Thoracic aorta (tissue), 2 donors: ENCODE measurements at regions not wholly inside any gene's neighbourhood (a gene's known extent, or its start where the extent isn't known, plus 50 kb on each side); places are given as distances from the start of the nearest gene placed in this dataset.

Experiments used
- ATAC-seq: fragments of 150-250 bp; one replicate; pipeline ENCODE4 v1.8.0; 2017; ENCODE audit warnings: low read depth; ENCODE audit not compliant: insufficient number of reproducible peaks, low FRiP score
- DNase-seq: peaks from one replicate; pipeline ENCODE4 v3.0.0-alpha.2; 2020; ENCODE audit warnings: low spot score
- H3K27ac ChIP-seq, 2 donors: fragments of 200-600 bp; sonication (generic); 1 replicate in 1 of 2; 2 replicates in 1 of 2; pipeline ENCODE4 v1.5.1; 2016; ENCODE audit warnings: mild to moderate bottlenecking in 2 of 2, moderate library complexity in 2 of 2
- H3K27me3 ChIP-seq: fragments of 200-600 bp; sonication (generic); replicated peaks from 2 replicates; pipeline ENCODE4 v1.6.0; 2016; ENCODE audit warnings: mild to moderate bottlenecking; ENCODE audit not compliant: insufficient read depth
- H3K36me3 ChIP-seq: fragments of 200-600 bp; sonication (generic); one replicate; pipeline ENCODE4 v1.5.1; 2016
- H3K4me1 ChIP-seq, 2 donors: fragments of 200-600 bp; sonication (generic); 1 replicate in 1 of 2; 2 replicates in 1 of 2; pipeline versions ENCODE4 v1.5.1 to v1.6.0; 2016; ENCODE audit warnings: low read depth in 2 of 2, mild to moderate bottlenecking in 1 of 2; ENCODE audit not compliant: control insufficient read depth in 1 of 2
- H3K4me3 ChIP-seq: fragments of 200-600 bp; sonication (generic); 2 replicates; pipeline ENCODE4 v1.5.1; 2016; ENCODE audit warnings: mild to moderate bottlenecking
- H3K9me3 ChIP-seq: fragments of 200-600 bp; sonication (generic); 2 replicates; pipeline ENCODE4 v1.5.1; 2016
- TF ChIP-seq, protein P1 (sequence below): fragments of 200-600 bp; sonication (generic); IDR thresholded peaks from one replicate; pipeline ENCODE4 v1.5.1; 2019; ENCODE audit warnings: antibody characterized with exemption

- DNase-seq (no peak), ATAC-seq (no peak)
- Histone ChIP-seq H3K9me3 (no peaks in the 10 kb centered on the region), H3K4me3 (no peak overlapping the region), H3K4me1 (peaks cover 4 to 7% of the 10 kb centered on the region in 2 donors), H3K36me3 (no peaks in the 10 kb centered on the region), H3K27me3 (no peaks in the 10 kb centered on the region), H3K27ac (no peak overlapping the region)
- TF ChIP-seq, protein P1, sequence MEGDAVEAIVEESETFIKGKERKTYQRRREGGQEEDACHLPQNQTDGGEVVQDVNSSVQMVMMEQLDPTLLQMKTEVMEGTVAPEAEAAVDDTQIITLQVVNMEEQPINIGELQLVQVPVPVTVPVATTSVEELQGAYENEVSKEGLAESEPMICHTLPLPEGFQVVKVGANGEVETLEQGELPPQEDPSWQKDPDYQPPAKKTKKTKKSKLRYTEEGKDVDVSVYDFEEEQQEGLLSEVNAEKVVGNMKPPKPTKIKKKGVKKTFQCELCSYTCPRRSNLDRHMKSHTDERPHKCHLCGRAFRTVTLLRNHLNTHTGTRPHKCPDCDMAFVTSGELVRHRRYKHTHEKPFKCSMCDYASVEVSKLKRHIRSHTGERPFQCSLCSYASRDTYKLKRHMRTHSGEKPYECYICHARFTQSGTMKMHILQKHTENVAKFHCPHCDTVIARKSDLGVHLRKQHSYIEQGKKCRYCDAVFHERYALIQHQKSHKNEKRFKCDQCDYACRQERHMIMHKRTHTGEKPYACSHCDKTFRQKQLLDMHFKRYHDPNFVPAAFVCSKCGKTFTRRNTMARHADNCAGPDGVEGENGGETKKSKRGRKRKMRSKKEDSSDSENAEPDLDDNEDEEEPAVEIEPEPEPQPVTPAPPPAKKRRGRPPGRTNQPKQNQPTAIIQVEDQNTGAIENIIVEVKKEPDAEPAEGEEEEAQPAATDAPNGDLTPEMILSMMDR: no peak
Observed at GRCh38 chr10:33955676-33956075, 621.2 kb upstream of the NRP1 start.

GRCh38 chr10:33952692-33953360 is 618.4 kb upstream of the NRP1 start:
- H3K27me3 ChIP-seq: no peaks in the 10 kb centered on the region
- no peak overlapping the region for H3K27ac ChIP-seq
- DNase-seq (no peak), ATAC-seq (no peak)
- no peak overlapping the region for H3K4me3 ChIP-seq
- no peaks in the 10 kb centered on the region for H3K9me3 ChIP-seq
- no peaks in the 10 kb centered on the region for H3K36me3 ChIP-seq
- TF ChIP-seq, protein P1: no peak
- peaks cover 4 to 7% of the 10 kb centered on the region in 2 donors for H3K4me1 ChIP-seq

DNA sequence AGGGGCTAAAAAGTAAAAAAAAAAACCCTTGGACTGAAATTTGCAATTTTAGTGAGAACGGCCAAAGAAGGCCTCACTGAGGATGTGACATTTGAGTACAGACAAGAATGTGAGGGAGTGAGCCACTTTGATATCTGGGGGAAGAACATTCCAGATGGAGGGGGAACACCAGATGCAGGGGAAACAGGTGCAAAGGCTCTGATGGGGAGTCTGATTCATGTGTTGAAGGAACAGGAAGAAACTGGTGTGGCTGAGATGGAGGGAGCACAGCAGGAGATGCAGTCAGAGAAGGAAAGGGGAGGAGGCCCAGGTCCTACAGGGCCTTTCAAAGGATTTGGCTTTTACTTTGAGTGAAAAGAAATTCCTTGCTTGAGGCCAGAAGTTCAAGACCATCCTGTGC is 615.7 kb upstream of the NRP1 start:
- H3K27ac ChIP-seq: no peak overlapping the region

DNA sequence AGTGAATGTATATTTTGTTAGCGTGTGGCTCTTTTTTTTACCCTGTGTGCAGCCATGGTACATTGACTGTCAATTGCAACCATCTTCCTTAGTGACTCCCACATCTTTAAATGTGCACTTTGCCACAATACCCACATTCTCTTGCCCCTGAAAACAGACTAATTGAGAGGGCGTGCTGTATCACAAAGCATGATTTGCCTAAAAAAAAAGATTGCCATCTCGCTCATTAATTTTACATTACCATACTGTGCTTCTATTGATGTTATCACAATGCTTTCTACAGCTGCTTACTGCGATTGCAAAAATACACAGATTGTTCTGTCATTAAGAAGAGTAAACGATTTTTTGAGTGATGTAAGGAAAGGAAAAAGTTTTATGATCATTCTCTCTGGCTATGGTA is 613.1 kb upstream of the NRP1 start:
- Histone ChIP-seq H3K4me1 (no peaks in the 10 kb centered on the region), H3K9me3 (no peaks in the 10 kb centered on the region), H3K36me3 (no peaks in the 10 kb centered on the region), H3K4me3 (no peak overlapping the region), H3K27ac (no peak overlapping the region), H3K27me3 (no peaks in the 10 kb centered on the region)
- no peak for ATAC-seq
- DNase-seq: no peak
- TF ChIP-seq, protein P1: no peak

More for the DNA sequence above, 615.7 kb upstream of the NRP1 start:
- H3K4me3 ChIP-seq: no peak overlapping the region
- H3K4me1 ChIP-seq: no peaks in the 10 kb centered on the region
- ATAC-seq: no peak
- TF ChIP-seq, protein P1: no peak
- DNase-seq: no peak
- no peaks in the 10 kb centered on the region for H3K9me3 ChIP-seq
- H3K36me3 ChIP-seq: no peaks in the 10 kb centered on the region
- no peaks in the 10 kb centered on the region for H3K27me3 ChIP-seq

- TF ChIP-seq, protein P1: no peak
- Histone ChIP-seq H3K36me3 (no peaks in the 10 kb centered on the region), H3K27ac (no peak overlapping the region), H3K4me1 (no peaks in the 10 kb centered on the region), H3K27me3 (no peaks in the 10 kb centered on the region), H3K9me3 (no peaks in the 10 kb centered on the region), H3K4me3 (no peak overlapping the region)
- DNase-seq: no peak
- ATAC-seq: no peak
Observed at GRCh38 chr10:33945051-33945450, 610.6 kb upstream of the NRP1 start.
